Hepatocyte (in vitro differentiated cells): ENCODE measurements at regions not wholly inside any gene's neighbourhood (a gene's known extent, or its start where the extent isn't known, plus 50 kb on each side); places are given as distances from the start of the nearest gene placed in this dataset.

Experiments
- EZH2 ChIP-seq: fragments of 200-600 bp; sonication (generic); IDR thresholded peaks from 2 replicates; pipeline ENCODE4 v1.6.1; 2016; ENCODE audit warnings: antibody characterized with exemption, mild to moderate bottlenecking, borderline replicate concordance
- TF ChIP-seq, protein P1 (sequence below): fragments of 200-600 bp; sonication (generic); IDR thresholded peaks from 2 replicates; pipeline ENCODE4 v1.5.1; 2016; ENCODE audit warnings: antibody characterized with exemption, mild to moderate bottlenecking; ENCODE audit not compliant: poor library complexity

DNA sequence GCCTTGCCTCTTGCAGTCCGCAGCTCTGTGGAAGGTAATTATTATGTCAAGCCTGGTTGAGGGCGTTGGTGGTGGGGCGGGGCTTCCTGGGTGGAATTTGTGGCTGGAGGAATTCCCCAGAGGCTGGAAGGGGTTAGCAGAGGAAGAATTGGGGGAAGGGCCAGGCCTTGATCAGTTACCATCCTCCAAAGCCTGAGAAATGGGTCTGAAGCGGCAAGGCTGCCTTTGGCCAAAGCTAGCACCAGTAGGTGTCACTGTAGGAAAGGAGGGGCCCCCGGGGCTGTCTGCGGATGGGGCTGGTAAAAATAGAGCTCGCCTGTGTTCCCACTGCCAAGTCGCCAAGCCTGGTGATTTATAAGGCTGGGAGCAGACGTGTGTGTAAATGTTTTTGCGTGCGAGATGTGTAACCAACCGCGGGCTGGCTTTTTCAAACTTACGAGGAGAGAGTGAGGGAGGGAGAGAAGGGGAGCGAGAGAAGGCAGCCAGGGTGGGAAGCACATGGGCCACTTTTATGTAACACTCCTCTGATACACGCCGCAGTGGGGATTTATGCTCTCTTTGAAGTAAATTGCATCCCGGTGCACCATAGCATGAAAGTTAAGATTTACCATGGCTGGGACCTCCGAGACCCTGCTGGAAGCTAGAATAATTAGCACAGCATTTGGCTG is 367.0 kb downstream of the BCOR start:
- TF ChIP-seq, protein P1, sequence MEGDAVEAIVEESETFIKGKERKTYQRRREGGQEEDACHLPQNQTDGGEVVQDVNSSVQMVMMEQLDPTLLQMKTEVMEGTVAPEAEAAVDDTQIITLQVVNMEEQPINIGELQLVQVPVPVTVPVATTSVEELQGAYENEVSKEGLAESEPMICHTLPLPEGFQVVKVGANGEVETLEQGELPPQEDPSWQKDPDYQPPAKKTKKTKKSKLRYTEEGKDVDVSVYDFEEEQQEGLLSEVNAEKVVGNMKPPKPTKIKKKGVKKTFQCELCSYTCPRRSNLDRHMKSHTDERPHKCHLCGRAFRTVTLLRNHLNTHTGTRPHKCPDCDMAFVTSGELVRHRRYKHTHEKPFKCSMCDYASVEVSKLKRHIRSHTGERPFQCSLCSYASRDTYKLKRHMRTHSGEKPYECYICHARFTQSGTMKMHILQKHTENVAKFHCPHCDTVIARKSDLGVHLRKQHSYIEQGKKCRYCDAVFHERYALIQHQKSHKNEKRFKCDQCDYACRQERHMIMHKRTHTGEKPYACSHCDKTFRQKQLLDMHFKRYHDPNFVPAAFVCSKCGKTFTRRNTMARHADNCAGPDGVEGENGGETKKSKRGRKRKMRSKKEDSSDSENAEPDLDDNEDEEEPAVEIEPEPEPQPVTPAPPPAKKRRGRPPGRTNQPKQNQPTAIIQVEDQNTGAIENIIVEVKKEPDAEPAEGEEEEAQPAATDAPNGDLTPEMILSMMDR: peak; percentile 66
- TF ChIP-seq EZH2: no peak
